Heart left ventricle (tissue), 13 donors: ENCODE measurements at regions not wholly inside any gene's neighbourhood (a gene's known extent, or its start where the extent isn't known, plus 50 kb on each side); places are given as distances from the start of the nearest gene placed in this dataset.

Experiments
- POLR2A ChIP-seq, 2 donors: fragments of 450-650 bp; IDR thresholded peaks; one replicate each; pipeline ENCODE4 v1.6.1; 2017; ENCODE audit warnings: antibody characterized with exemption in 2 of 2, mild to moderate bottlenecking in 2 of 2, moderate library complexity in 2 of 2
- TF ChIP-seq, protein P1 (sequence below), 12 donors: fragments of 200-600 bp; sonication (generic) in 4 of 12; IDR thresholded peaks; one replicate each; pipeline versions ENCODE4 v1.5.0 to v1.8.0; 2018 to 2022; ENCODE audit warnings: antibody characterized with exemption in 12 of 12, mild to moderate bottlenecking in 5 of 12
- donor health status: ischemic (EF 13 %, LVEDD 7.1; RV severe dilation, severe dysfunction).
- donor health status: DM: no; HTN: yes; CAD: no.
- donor health status: DM: no; HTN: no; CAD: no.
- donor health status: ischemic (EF 25% LVEDD 6.9; RV normal size, moderate dysfunction).
- donor health status: ischemic (EF 25% LVEDD 5.7; RV mildly dilated, moderate dysfunction).
- donor health status: ischemic (EF 35%, LVEDD 5.7; RV mildly dilated, moderate dysfunction).
- donor health status: nonischemic (EF 11% LVEDD 7.7; RV severe dilation, severe dysfunction).
- donor health status: DM: yes; HTN: yes; CAD: no.
- donor health status: PGD.
- donor health status: ischemic (EF 29% LVEDD 5.4; RV normal size, mild dysfunction).
- donor health status: nonischemic (EF 23%, LVEDD 6.1; RV moderate dilation, normal function).

- TF ChIP-seq, protein P1, sequence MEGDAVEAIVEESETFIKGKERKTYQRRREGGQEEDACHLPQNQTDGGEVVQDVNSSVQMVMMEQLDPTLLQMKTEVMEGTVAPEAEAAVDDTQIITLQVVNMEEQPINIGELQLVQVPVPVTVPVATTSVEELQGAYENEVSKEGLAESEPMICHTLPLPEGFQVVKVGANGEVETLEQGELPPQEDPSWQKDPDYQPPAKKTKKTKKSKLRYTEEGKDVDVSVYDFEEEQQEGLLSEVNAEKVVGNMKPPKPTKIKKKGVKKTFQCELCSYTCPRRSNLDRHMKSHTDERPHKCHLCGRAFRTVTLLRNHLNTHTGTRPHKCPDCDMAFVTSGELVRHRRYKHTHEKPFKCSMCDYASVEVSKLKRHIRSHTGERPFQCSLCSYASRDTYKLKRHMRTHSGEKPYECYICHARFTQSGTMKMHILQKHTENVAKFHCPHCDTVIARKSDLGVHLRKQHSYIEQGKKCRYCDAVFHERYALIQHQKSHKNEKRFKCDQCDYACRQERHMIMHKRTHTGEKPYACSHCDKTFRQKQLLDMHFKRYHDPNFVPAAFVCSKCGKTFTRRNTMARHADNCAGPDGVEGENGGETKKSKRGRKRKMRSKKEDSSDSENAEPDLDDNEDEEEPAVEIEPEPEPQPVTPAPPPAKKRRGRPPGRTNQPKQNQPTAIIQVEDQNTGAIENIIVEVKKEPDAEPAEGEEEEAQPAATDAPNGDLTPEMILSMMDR (IDR thresholded peaks at IDR 0.05): no peak
- TF ChIP-seq POLR2A (IDR thresholded peaks at IDR 0.05): no peak
These were observed 893.4 kb upstream of the MIR17HG start for GRCh38 chr13:90454002-90454636.
